ENCODE measurements at regions not wholly inside any gene's neighbourhood (a gene's known extent, or its start where the extent isn't known, plus 50 kb on each side); places are given as distances from the start of the nearest gene placed in this dataset.

- TF ChIP-seq, protein P1, sequence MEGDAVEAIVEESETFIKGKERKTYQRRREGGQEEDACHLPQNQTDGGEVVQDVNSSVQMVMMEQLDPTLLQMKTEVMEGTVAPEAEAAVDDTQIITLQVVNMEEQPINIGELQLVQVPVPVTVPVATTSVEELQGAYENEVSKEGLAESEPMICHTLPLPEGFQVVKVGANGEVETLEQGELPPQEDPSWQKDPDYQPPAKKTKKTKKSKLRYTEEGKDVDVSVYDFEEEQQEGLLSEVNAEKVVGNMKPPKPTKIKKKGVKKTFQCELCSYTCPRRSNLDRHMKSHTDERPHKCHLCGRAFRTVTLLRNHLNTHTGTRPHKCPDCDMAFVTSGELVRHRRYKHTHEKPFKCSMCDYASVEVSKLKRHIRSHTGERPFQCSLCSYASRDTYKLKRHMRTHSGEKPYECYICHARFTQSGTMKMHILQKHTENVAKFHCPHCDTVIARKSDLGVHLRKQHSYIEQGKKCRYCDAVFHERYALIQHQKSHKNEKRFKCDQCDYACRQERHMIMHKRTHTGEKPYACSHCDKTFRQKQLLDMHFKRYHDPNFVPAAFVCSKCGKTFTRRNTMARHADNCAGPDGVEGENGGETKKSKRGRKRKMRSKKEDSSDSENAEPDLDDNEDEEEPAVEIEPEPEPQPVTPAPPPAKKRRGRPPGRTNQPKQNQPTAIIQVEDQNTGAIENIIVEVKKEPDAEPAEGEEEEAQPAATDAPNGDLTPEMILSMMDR (conservative IDR thresholded peaks at IDR 0.05): no peak
- no peak for TF ChIP-seq ZFX (IDR thresholded peaks at IDR 0.05)
Measured at GRCh38 chr1:185478877-185479276, 161.8 kb upstream of the IVNS1ABP start.

Data from C4-2B (cell line).